ENCODE measurements at regions not wholly inside any gene's neighbourhood (a gene's known extent, or its start where the extent isn't known, plus 50 kb on each side); places are given as distances from the start of the nearest gene placed in this dataset.
A peak's percentile ranks its signal among the peaks of the same experiment; 100 is the strongest.

DNA sequence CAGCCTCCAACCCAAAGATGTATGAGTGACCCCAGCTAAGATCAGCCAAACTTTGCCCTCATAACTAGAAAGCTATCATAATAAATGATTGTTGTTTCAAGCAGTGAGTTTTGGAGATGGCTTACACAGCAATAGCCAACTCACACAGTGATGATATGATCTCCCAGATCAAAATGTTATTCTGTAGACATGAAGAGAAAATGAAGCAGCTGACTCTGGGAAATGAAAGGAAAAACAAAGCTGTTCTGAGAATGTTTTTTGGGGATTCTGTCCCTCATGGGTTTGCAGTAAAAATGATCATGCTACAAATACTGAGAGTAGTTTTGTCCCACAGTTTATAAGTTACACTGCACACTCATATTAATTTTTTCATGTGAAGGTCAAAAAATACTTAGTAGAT is 617.8 kb downstream of the MRPL39 start:
- DNase-seq = no peak

DNA sequence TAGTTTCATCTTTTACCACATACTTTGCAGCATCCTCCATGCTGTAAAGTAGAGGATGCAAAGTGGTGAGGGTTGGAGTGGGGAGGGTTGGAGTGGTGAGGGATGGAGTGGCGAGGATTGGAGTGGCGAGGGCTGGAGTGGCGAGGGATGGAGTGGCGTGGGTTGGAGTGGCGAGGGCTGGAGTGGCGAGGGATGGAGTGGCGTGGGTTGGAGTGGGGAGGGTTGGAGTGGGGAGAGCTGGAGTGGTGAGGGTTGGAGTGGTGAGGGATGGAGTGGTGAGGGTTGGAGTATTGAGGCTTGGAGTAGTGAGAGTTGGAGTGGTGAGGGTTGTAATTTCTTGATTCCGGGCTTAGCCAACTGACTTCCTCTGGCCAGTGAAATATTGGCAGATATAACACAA is 618.3 kb downstream of the MRPL39 start:
- DNase-seq = no peak

DNA sequence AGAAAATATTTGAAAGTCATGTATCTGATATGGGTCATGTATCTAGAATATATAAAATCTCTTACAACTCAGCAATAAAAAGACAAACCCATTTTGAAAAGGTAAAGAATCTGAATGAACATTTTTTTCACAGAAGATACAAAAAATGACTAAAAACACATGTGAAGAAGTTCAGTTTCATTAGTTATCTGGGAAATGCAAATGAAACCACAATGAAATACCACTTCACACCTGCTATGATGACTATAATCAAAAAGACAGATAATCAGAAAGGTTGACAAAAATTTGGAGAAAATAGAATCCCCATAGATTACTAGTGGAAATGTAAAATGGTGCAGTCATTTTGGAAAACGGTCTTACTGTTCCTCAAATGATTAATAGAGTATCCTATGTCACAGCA is 631.0 kb downstream of the MRPL39 start:
- no peak for DNase-seq

DNA sequence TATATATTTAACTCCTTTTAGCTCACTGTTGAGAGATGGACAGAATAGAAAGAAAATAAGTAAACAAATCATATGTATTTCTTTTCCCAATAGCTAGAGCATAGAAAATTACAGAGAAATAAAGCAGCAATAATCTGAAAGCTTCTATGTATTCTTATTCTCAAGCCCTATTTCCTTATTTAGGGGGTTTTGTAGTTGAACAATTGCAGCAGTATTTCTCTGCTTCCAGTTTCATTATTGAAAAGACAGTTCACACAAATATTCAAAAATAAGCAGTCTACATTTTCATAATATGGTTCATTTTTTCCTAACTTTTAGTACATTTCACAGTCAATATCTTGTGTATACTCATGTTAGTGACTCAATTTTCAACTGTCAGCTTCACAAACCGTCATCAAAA is 638.2 kb downstream of the MRPL39 start:
- DNase-seq = no peak

DNA sequence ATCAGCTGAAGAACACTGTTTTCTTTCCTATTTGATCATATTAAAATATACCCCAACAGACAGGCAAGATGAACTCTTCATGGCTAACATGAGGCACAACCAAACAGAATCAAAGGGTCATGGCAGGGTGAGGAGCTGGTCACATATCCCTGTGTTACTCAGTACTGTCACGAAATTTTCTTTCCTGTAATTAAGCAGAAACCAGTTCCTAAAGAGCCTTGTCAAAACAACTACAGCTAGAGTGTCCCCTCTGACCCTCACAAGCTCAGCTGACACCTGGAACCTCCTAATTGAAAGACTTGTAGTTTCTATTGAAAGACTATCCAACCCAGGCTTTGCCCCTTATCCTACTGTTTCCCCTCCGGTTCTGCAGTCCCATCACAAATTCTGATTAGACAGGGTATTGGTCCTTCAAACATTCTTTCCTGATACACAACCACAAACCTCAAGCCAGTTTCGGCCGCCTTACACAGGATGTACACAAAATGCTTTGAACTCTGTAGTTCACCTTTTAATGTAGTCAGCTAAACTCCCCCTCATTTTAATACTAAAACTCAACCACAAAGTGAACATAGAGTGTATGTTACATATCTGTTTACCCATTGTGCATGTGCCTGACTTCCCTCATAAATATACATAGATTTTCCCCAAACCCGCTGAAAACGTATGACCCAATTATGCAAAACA is 651.9 kb downstream of the MRPL39 start:
- DNase-seq = no peak

DNA sequence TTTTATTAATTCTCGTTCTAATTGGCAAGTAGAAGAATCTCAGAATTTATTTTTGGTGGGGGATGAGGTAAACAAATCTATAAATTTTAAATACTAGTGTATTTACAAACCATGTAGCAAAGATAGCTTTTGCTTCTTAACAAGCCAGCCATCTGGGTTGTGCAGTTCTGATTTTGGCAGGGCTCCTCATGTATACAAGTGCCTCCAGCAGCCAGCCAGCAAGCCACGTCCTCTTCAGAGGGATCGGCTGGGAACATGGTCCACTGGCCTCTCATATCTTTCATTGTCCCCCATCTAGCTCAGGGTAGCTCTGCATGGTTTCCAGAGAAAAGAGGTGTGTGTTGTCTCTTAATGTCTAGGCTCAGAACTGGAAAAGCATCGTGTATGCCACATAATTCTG is 659.1 kb downstream of the MRPL39 start:
- DNase-seq = no peak

DNA sequence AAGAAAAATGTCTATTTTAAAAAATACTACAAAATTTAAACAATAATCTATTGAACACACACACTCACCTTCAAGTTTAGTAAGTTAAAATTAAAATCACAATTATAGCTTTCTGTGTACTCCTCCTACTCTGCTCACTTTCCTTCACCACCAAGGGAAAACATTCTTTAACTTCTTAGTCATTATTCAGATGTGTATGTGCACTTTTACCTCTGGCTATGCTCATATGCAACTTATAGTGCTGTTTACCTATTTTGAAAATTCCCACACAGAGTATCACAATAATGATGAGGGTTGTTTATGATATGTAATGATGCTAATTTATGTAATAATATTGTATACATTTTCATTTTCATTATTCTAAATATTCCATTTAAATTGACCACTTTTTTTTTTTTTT is 661.4 kb downstream of the MRPL39 start:
- DNase-seq = no peak

DNA sequence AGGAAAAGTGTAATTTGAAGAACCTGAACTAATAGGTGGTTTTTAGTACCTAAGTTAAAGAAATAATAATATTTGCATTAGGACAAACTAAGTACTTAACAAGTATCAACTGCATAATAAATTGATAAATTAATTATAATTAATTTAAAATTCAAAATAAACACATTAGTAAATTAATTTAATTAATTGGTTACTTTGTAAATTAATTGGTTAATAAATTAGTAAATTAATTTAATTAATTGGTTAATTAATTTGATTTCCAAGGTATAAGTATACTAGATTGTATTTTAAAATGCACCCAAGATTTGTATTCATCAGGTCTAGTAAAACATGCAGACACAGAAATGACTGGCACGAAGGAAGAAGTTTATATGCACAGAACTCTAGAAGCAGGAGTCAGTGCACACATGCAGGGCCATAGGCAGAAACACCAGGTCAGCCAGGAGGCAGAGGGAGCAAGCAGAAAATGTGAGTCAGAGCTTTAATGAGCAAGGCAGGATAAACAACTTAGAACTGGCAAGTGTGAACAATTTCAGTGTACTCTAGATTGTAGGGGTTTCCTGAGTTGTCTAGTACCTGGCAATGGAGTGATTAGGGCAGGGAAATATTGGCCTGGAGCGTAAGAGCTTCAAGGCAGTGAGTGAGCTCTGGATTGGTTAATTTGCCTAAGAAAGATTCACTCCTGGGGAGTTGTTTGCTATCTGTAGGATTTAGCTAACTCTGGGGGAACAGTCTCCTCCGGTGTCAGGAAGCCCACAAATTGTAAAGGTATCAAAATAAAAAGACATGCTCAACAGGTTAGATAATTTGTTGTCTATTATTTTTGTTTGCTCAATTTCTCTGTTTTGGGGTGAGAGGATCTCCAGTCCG is 665.7 kb downstream of the MRPL39 start:
- no peak for DNase-seq

DNA sequence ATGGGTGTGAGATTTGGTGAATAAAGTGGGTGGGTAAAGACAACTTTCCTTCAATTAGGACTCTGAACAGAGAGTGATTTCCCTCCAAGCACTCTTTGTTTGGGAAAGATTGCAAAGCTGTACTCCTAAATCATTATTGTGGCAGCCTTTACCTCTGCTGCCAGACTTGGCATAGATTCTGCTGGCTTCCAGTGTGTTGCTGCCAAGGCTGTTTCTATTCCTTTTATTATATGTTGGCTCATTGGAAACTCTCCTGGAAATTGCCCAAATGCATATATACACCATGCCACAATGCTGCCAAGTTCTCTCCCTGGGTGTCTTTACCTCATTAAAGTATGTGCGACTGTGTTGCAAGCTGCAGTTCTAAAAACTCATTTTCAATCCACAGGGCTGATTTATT is 668.0 kb downstream of the MRPL39 start:
- no peak for DNase-seq

DNA sequence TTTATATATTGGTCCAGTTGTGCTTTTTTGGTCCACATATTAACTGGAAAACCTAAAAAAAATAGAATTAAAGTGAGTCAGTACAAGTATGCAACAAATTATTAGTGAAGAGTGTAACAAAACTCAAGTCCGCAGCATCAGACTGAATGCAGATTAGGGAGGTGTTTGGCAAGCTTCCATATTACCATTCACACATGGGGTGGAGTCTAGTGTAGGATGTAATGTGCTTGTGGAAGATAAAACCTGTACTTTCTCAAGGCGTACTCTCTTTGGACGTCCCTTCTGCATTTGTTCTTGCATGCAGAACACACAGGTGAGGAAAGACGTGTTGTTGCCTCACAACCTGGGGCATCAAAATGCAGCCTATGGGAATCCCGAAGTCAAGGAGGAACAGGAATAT is 668.7 kb downstream of the MRPL39 start:
- no peak for DNase-seq

DNA sequence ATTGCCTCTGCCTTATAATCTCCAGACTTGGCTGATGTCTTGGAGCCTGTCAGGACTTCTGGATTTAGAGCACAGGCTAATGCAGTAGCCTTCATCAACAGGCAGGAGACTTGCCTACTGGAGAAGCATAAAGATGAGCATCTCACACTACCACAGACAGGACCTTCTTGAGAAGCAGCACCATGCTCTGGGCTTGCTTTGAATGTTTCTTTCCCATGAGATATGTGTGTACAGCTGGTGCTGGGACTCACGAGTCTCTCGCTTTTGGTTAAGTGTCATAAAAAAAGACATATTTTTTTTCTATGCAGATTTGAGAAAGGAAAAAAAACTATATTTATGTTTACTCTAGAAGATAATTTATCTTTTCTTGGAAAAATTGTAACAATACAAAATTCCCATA is 671.3 kb downstream of the MRPL39 start:
- no peak for DNase-seq

DNA sequence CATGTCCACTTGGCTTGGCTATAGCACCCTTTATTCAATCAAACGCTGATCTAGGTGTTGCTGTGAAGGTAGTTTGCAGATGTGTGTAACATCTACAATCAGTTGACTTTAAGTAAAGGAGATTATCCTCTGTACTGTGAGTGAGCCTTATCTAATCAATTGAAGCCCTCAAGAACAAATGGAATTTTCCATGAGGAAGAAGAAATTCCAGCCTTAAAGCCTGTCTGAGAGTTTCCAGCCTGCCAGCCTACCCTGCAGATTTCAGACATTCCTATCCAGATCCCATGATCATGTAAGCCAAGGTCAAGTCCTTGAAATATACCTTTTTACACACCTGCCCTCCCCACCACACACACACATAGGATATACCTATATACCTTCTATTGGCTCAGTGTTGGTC is 696.7 kb downstream of the MRPL39 start:
- DNase-seq = no peak

DNA sequence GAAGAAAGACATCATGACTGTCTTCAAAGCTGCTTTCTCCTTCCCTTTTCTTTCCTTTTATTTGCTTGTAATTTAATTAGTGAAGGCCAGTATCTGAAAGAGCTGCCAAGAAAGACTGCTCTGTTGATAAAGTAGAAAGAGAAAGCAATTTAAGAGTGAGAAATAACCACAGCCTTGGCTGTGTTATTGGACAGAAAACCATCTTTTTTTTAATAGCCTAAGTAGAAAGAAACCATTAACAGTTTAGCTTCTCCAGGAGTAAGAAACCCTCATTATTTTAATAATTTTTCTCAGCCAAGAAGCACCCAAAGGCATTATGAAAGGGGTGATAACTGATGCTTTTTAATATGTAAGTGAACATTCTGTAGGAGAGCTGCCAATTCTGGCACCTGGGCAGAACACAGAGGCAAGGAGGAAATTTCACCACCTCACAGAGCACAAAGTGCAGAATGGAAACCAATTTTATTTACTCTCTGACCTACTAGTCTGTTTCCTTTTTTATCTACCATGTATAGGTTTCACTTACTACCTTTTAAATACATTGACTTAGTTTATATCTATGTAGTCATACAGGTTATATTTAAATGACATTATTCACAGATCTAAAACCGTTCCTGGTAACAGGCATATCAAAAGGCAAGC is 703.2 kb downstream of the MRPL39 start:
- no peak for DNase-seq

DNA sequence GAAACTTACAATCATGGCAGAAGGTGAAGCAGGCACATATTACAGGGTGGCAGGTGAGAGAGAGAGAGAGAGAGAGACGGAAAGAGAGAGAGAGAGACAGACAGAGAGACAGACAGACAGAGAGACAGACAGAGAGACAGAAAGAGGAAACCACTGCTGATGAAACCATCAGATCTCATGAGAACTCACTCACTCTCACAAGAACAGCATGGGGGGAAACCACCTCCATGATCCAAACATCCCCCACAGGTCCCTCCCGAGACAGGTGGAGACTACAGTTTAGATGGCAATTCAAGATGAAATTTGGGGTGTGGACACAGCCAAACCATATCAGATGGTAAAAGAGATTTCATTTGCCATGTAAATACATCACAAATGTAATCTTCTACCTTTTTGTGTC is 708.1 kb downstream of the MRPL39 start:
- DNase-seq = no peak

DNA sequence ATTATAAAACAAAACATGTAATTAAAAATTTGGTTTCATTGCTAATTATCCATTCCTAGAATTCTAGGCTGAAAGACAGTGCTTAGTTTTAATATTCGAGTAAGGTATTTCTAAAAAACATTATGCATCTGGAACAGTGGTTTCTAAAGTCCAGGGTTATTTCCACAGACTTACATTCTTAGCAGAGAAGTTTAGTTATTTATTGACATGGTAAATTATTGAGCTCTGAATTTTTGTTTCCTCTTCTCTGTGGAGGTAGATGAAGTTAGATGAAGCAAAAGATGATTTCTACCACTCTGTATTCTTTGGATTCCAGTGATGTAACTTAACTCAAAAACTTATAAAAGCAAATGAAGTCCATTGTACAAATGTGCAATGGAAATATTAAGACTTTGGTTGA is 709.4 kb downstream of the MRPL39 start:
- DNase-seq = no peak

DNA sequence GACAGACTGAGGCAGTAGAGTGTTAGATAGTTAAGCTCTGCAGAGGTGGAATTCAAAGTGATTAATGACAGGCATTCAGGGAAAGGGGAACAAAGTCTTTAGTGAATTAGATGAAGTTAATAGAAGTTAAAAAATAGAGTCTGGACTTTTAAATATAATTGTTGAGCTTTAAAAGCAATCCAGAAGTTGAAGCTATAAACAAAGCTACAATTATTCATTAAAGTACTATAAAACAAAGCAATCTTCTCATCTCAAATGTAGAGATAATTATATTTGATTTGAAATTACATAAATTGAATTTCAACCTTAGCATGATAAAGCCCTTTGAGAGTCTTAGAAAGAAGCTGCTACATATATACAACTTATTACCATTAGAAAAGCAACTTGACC is 710.6 kb downstream of the MRPL39 start:
- DNase-seq = no peak

DNA sequence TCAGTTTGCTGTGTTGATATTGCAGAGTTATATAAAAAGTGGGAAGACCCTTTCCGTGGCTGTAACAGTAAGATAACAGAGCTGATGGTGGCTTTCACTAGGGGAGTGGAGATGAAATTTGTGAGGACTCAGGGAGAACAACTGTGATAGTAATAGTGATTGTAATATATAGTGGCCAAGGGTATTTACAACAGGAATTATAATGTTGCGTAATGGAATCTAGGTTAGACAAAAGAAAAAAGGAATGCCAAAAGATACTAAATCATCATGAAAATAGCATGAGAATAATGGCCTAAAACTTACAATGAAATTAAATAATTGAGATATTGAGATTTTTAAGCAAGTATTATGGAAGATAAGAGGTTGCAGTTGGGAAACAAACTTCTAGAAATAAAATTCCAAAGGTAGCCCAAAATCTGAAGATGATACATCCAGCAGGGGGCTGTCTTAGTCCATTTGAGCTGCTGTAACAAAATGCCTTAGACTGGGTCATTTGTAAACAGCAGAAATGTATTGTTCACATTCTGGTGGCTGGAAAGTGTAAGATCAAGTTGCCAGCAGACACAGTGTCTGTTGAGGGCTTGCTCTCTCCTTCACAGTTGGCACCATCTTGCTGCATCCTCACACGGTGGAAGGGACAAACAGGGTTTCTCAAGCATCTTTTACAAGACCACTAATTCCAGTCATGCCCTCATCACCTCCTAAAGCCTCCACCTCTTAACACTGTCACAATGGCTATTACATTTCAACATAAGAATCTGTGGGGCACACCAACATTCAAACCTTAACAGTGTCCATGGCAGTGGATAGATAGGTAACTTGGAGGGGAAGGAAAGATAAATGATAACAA is 711.2 kb downstream of the MRPL39 start:
- peak; percentile 2 for DNase-seq

DNA sequence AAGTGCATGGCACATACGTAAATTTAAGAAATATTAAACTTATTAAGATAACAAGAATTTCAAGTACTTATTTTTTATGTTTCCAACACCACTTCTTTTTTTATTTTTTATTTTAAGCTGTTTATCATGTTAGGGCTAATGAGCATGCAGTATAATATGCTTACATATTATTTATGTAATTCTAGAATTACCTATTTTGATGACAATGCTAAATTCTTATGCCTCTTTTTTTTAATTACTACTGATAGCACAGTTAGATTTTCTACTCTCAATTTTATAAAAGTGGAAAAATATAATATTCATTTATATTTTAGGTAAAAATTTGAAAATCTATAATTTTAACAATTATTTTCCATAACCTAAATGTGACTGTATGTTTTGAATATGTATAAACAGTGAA is 713.0 kb downstream of the MRPL39 start:
- DNase-seq = no peak

DNA sequence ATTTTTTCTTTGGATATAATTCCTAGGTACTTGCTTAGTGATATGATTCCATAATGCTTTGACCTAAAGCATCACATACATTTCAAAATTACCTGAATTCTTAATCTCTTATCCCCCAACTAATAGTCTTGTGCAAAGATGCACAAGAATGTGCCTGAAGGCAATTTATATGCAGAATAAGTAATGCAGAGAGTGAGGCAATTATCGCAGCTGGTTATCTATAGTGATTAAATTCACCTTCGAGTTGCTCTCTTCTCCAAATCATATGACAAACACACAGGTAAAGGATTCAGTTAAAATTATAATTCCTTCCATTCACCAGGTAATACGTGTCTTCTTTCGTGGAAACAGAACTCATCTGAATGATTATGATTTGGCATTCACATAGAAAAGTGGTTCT is 717.3 kb downstream of the MRPL39 start:
- no peak for DNase-seq

DNA sequence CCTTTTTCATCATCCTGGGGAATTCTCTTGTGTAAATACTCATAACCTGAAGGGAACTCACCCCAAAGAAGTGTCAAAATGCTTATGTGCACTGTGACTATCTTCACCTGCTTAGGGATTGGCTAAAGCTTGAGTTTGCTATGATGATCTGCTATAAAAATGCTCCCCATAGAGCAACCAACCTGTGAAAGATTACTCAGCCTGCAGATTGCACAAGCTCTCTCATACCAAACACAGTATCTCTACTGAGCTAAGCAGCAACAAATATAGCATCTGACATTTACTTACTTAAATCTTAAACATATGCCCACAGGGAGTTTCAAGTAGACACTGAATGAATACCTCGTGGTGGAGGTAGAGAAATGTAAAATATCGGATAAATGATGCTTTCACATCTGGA is 725.8 kb downstream of the MRPL39 start:
- no peak for DNase-seq

DNA sequence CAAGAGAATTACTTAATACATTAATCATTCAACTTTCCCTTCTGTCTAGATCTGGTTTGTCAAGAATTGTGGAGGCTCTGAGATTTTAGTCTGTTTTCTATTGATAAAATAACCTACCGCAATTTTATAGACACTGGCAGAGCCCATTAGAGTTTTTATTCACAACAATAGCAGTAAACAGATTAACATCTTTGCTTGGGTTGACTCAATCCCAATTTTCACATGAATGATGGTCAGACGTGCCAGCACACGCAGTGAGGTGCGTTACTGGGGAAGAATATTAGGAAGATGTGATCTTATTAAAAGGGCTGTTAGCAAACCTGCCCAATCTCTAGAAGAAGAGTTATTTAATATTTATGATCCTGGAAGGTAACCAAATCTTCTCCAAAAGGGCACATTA is 736.6 kb downstream of the MRPL39 start:
- no peak for DNase-seq

DNA sequence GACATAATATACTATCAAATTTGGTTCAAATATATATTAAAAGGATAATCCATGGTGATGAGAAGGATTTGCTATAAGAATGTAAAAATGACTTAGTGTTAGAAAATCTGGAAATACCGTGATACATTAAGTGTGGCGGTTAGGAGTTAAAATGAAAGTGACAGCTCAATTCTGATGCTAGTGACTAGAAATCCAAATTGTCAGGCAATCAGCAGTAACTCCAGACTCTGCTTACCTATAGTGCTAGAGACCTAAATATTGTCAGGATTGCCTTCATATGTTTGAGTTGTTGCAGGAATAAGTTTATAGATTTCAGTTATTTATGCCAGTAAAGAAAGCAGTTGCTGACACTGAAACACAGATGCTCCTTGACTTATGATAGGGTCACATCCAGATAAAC is 737.4 kb downstream of the MRPL39 start:
- DNase-seq = no peak

DNA sequence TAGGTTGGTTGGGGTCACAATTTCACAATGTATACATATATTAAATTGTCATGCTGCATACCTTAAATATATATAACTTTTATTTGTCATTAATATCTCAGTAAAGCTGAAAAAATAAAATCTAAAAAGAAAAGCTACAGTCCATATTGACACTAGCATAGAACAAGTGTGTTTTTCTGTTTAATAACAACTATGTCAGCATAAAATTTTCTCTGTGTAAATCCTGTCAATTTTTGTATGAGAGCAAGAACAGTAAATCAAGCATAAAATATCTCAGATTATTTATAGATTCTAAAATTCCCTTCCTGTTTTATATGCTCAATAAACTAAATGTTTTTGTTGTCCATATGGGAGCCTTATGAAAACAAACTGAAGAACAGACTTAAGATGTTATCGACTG is 739.2 kb downstream of the MRPL39 start:
- no peak for DNase-seq
